ENCODE measurements at regions not wholly inside any gene's neighbourhood (a gene's known extent, or its start where the extent isn't known, plus 50 kb on each side); places are given as distances from the start of the nearest gene placed in this dataset.

DNA sequence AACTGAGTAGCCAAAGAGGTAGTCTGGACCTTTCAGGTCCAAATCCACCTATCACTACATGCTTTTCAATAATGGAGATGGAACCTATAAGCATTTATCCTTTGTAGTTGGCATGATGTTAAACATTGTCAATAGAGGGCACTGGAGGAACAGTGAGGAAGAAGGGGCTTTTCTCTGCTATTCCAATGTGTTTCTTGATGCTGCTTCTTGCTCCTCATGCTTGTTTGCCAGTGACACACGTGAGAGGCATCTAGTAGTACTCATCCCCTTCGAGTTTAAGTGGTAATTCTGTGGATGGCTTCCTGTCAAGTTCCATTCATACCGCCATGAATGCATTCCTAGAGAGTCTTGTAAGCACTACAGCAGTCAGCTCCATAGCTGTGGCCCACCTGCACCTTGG, 84.0 kb downstream of the NAA11 start:
- Histone ChIP-seq H4K20me1 (ENCODE audit: control insufficient read depth, insufficient read depth, low read length, poor library complexity, severe bottlenecking) (no peaks in the 10 kb centered on the region), H3K27me3 (replicated peaks in 1 of 4; ENCODE audit: control extremely low read depth in 1 of 4, control insufficient read depth in 3 of 4, insufficient read depth in 4 of 4, low read length in 3 of 4) (no peaks in the 10 kb centered on the region), H3K4me2 (replicated peaks; ENCODE audit: low read depth, low read length, poor library complexity, severe bottlenecking) (no peak overlapping the region), H3K79me2 (ENCODE audit: control insufficient read depth, insufficient read depth, low read length) (no peaks in the 10 kb centered on the region), H3K9ac (ENCODE audit: low read length) (no peak overlapping the region), H3K4me1 (ENCODE audit: control insufficient read depth in 2 of 2, insufficient read depth in 2 of 2, low read length in 2 of 2) (no peaks in the 10 kb centered on the region), H3K4me3 (ENCODE audit: control extremely low read depth in 1 of 5, extremely low read depth in 1 of 5, insufficient read depth in 1 of 5, low read depth in 2 of 5, low read length in 4 of 5) (no peak overlapping the region), H2AFZ (ENCODE audit: insufficient read depth, low read depth, low read length, poor library complexity, severe bottlenecking) (no peak overlapping the region), H3K36me3 (replicated peaks in 1 of 2; ENCODE audit: control extremely low read depth in 1 of 2, control insufficient read depth in 1 of 2, extremely low read depth in 1 of 2, insufficient read depth in 2 of 2, low read length in 1 of 2) (no peaks in the 10 kb centered on the region), H3K27ac (ENCODE audit: low read length in 2 of 2) (no peak overlapping the region), H3K9me3 (ENCODE audit: control extremely low read depth in 1 of 3, control insufficient read depth in 2 of 3, insufficient read depth in 1 of 3, low read length in 2 of 3) (peaks cover 0 to 14% (median 0%) of the 10 kb centered on the region in 3 donors)
- H3K4me3 Mint-ChIP-seq: no peak overlapping the region
- TF ChIP-seq, protein P1, sequence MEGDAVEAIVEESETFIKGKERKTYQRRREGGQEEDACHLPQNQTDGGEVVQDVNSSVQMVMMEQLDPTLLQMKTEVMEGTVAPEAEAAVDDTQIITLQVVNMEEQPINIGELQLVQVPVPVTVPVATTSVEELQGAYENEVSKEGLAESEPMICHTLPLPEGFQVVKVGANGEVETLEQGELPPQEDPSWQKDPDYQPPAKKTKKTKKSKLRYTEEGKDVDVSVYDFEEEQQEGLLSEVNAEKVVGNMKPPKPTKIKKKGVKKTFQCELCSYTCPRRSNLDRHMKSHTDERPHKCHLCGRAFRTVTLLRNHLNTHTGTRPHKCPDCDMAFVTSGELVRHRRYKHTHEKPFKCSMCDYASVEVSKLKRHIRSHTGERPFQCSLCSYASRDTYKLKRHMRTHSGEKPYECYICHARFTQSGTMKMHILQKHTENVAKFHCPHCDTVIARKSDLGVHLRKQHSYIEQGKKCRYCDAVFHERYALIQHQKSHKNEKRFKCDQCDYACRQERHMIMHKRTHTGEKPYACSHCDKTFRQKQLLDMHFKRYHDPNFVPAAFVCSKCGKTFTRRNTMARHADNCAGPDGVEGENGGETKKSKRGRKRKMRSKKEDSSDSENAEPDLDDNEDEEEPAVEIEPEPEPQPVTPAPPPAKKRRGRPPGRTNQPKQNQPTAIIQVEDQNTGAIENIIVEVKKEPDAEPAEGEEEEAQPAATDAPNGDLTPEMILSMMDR (IDR thresholded peaks at IDR 0.05): no peak
- TF ChIP-seq EZH2 (IDR thresholded peaks at IDR 0.05; ENCODE audit: borderline replicate concordance, insufficient read depth, low read depth, low read length, poor library complexity, severe bottlenecking): no peak
- DNase-seq (no peak), ATAC-seq (ENCODE audit: low read depth) (no peak)
- H3K4me1 Mint-ChIP-seq: no peaks in the 10 kb centered on the region
- no peak overlapping the region for H3K27ac Mint-ChIP-seq
- intact Hi-C loops (cut with micrococcal nuclease): no loop called here
- CTCF ChIA-PET: interaction anchor here (0.5 to 1.5 kb wide), 2 partner anchors 979 to 1749 kb away, joined by 3 read pairs; no protein-coding TSS in a partner anchor
- POLR2A ChIA-PET: no interaction called here
- H3K27me3 Mint-ChIP-seq: no peaks in the 10 kb centered on the region
- 63% methylated on average over 2 of the region's 3 CpGs for WGBS (ENCODE audit: insufficient coverage)
- H3K9me3 Mint-ChIP-seq (ENCODE audit: insufficient read depth): no peaks in the 10 kb centered on the region

DNA sequence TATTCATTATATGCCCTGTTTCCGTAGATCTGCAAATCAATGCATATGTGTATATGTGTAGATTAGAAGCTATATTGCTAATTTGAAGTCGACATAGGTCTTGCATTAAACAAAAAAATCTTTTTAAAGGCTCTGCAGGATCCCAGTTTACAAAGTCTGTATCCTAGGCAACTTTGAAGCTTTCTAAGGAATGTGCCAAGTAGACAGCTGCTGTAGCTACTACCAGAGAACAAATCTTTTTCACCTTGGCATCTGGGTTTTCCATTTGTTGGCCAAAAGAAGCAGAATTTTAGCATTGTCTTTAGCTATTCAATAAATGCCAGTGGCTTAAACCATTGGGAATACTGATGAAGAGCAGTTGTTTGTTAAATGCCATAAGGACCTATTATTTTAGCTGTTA, 88.0 kb downstream of the NAA11 start:
- Histone ChIP-seq H2AFZ (ENCODE audit: insufficient read depth, low read depth, low read length, poor library complexity, severe bottlenecking) (no peak overlapping the region), H3K79me2 (ENCODE audit: control insufficient read depth, insufficient read depth, low read length) (no peaks in the 10 kb centered on the region), H3K27me3 (replicated peaks in 1 of 4; ENCODE audit: control extremely low read depth in 1 of 4, control insufficient read depth in 3 of 4, insufficient read depth in 4 of 4, low read length in 3 of 4) (no peaks in the 10 kb centered on the region), H3K9ac (ENCODE audit: low read length) (no peak overlapping the region), H3K36me3 (replicated peaks in 1 of 2; ENCODE audit: control extremely low read depth in 1 of 2, control insufficient read depth in 1 of 2, extremely low read depth in 1 of 2, insufficient read depth in 2 of 2, low read length in 1 of 2) (no peaks in the 10 kb centered on the region), H3K4me3 (ENCODE audit: control extremely low read depth in 1 of 5, extremely low read depth in 1 of 5, insufficient read depth in 1 of 5, low read depth in 2 of 5, low read length in 4 of 5) (no peak overlapping the region), H4K20me1 (ENCODE audit: control insufficient read depth, insufficient read depth, low read length, poor library complexity, severe bottlenecking) (no peaks in the 10 kb centered on the region), H3K4me2 (replicated peaks; ENCODE audit: low read depth, low read length, poor library complexity, severe bottlenecking) (no peak overlapping the region), H3K9me3 (ENCODE audit: control extremely low read depth in 1 of 3, control insufficient read depth in 2 of 3, insufficient read depth in 1 of 3, low read length in 2 of 3) (no peaks in the 10 kb centered on the region), H3K27ac (ENCODE audit: low read length in 2 of 2) (no peak overlapping the region), H3K4me1 (ENCODE audit: control insufficient read depth in 2 of 2, insufficient read depth in 2 of 2, low read length in 2 of 2) (no peaks in the 10 kb centered on the region)
- no peaks in the 10 kb centered on the region for H3K27me3 Mint-ChIP-seq
- intact Hi-C loops (cut with micrococcal nuclease): no loop called here
- no peak for ATAC-seq (ENCODE audit: low read depth)
- TF ChIP-seq EZH2 (IDR thresholded peaks at IDR 0.05; ENCODE audit: borderline replicate concordance, insufficient read depth, low read depth, low read length, poor library complexity, severe bottlenecking): no peak
- TF ChIP-seq, protein P1 (IDR thresholded peaks at IDR 0.05): no peak
- DNase-seq: no peak
- ChIA-PET CTCF (no interaction called here), POLR2A (no interaction called here)
- no peaks in the 10 kb centered on the region for H3K4me1 Mint-ChIP-seq
- WGBS (ENCODE audit: insufficient coverage): no CpG with 5 or more reads among the region's 2 CpGs
- H3K9me3 Mint-ChIP-seq (ENCODE audit: insufficient read depth): no peaks in the 10 kb centered on the region
- H3K27ac Mint-ChIP-seq: no peak overlapping the region
- no peak overlapping the region for H3K4me3 Mint-ChIP-seq
